Hematopoietic multipotent progenitor cell (in vitro differentiated cells): ENCODE measurements at regions not wholly inside any gene's neighbourhood (a gene's known extent, or its start where the extent isn't known, plus 50 kb on each side); places are given as distances from the start of the nearest gene placed in this dataset.

Experiments used
- DNase-seq, 3 donors: peaks; one replicate each; pipeline ENCODE4 v3.0.0-alpha.2; 2011 to 2015; ENCODE audit warnings: low read depth in 2 of 3, low spot score in 2 of 3

DNA sequence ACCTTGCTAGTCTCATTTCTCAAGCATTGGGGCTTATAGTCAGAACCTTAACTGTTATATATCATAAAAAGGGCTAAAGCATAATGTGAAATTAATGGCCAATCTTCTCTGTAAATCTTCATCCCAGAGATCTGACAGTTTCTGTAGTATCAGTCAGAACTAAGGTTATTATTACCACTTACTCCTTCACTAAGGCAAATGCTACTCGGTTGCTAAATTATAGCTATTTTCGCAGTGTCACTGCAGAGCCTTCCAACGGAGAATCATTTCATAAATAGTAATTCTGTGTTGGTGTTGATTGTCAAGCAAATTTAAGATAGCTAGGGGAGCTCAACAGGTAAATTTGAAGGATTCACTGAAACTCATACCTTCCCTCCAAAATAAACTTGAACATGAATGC, 258.0 kb downstream of the METTL4 start:
- no peak for DNase-seq

DNA sequence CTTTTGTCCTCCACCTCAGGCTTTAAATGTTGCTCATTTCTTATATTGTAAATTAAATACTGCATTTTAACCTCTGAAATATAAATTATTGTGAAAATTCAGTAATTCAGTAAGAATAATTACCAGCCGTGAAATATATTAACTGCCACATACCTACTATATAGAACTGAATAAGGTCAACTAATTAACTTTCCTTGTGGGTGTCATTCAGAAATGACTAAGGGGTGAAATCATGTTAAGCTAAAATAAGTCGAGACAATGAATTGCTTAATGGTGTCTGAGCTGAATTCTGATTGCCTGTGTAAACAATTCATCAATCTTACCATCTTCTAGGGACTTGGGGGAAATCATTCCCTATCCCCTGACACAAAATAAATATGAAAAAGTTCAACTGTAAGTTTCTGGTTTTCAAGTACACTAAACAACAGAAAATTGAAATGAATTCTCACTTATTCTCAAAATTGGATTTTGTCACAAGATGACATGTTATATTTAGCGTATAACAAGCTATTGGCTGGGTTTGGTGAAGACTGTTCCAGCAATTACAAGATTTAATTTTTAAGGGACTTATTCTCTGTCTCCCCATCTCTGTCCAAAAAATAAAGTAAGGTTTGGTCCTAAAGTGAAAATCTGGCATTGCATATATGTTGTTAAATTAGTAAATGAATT, 255.1 kb downstream of the METTL4 start:
- no peak for DNase-seq

DNA sequence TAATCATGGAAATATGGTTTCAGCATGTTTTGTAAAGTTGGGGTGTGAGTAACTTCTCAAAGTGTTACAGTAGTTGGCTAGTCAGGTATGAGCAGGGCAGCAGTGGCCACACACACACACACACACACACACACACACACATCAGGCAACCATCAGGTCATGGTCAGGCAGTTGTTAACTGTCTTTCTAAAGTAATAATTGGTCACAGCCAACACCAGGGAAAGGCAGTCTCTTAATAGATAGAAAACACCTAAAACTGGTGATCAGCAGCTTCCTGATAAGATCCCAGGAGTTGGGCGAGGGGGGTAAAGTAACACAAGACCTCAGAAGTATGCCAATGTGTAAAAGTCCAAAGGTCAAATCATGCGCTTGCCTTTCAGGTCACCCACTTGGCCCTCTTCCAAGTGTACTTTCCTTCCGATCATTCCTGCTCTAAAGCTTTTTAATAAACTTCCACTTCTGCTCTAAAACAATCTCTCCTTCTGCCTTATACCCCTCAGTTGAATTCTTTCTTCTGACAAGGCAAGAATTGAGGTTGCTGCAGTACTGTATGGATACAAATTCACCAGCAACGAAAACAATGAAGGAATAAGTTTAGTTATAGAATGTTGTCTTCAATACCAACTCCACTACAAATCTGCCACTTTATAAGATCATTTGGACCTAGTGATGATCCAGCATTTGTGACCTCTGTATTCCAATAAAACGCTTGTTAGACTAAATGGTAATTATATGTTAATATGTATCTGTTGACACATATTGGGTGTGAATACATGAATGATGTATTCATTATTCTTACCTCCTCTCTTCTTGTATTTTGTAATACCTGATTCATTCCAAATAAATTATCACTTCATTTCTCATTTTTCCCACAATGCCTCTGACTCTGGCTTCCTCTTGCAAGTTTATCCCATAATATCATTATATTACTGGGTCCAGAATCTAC, 254.3 kb downstream of the METTL4 start:
- no peak for DNase-seq

DNA sequence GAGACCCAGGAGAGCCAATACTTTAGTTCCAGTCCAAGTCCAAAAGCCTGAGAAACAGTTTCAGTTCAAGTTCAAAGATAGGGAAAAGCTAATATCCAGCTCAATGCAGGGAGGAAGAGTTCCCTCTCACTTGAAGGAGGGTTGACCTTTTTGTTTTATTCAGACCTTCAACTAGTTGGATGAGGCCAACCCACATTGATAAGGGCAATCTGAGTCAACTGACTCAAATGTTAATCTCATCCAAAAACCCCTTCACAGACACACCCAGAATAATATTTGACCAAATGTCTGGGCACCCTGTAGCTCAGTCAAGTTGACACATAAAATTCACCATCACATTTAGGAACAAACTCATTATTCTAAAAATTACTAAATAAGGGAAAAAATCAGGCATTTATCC, 246.8 kb downstream of the METTL4 start:
- DNase-seq: no peak

DNA sequence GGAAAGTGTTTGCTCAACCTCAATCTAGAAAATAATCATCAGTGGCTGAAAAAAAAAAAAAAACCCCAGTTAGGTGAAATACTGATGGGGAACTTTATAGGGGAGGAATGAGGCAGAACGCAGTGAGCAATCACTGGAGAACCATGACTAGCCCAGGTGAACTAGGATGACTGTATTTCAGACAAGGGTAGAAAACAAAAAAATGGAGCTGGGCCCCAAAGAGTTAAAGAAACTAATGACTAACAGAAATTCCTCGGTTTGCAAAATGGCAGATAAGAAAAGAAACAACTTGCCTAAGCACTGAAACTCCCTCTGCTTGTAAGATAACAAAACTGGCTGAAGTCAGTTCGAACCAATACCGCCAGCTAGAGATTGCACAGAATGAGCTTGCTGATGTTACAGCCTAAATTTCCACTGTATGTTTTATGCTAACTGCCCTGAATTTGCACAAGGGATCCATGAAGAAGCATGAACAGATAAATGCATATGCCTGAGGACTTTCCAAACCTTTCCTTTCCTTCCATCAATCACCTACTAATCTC, 245.9 kb downstream of the METTL4 start:
- no peak for DNase-seq

DNA sequence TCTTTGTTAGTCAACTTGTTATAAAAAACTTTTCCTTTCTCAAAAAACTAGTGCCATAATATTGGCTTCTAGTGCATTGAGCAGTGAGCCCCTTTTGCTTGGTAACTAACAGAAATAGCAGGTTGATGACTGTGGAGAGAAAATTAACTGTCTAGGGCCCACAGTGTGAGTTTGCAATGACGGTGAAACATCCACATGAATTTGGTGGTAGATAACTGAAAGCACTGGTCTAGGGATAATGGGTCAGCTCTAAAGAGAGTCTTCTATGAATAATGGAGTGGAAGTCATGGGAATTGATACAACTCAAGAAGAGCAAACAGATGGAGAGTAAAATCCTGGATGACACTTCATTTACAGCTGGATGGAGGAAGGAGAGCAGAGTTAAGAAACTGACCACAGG, 245.4 kb downstream of the METTL4 start:
- DNase-seq: no peak

DNA sequence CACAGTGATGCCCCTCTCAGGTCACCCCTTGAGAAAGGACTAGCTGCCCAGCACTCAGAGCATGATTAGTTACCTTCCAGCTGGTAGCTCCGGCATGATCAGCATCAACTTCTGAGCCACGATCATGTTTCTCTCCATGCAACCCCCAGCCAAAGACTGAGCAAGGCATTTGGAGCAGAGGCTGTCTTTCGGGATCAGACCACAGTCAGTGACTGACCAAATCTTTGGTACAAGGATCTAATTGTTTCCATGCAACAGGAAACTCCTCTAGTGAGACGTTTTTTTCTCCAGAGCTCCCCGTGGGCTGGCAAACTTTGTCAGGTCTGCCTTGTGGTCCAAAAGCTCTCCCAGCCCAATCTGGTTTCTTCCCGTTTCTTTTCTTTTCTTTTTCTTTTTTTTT, 244.3 kb downstream of the METTL4 start:
- DNase-seq: no peak

DNA sequence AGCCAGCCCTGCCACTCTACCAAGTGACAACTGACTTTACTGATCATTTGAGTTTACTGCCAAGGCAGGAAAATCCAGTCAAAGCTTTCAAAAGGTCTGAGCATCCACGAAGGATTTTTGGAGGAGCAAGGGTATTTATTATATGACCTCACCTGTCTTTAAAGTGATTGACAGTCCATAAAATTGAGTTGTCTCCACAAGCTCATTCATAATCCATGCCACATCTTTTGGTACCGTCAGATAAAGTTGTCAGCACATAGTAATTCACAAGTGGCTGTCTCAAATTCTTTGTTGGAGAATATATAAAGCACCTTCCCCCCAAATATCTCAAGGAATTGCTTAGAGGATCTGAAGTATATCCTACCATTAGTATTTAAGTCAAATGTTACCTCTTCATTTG, 240.5 kb downstream of the METTL4 start:
- DNase-seq: no peak

DNA sequence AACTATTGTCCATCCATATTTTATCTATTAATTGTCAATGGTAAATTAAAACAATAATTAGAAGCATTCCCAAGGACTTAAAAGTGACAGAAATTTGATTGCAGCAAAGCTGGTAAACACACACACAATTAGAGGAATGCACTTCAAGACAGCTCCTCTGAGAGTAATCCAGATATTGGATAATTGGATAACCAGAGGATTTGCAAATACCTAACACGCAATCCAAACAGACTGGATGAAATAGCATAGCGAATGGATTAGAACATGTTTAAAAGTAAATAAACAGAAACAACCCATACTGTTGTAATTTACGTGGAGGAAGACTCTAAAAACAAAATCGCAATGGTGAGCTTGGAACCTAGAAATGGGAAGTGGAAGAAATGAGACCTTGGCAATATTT, 239.8 kb downstream of the METTL4 start:
- no peak for DNase-seq

DNA sequence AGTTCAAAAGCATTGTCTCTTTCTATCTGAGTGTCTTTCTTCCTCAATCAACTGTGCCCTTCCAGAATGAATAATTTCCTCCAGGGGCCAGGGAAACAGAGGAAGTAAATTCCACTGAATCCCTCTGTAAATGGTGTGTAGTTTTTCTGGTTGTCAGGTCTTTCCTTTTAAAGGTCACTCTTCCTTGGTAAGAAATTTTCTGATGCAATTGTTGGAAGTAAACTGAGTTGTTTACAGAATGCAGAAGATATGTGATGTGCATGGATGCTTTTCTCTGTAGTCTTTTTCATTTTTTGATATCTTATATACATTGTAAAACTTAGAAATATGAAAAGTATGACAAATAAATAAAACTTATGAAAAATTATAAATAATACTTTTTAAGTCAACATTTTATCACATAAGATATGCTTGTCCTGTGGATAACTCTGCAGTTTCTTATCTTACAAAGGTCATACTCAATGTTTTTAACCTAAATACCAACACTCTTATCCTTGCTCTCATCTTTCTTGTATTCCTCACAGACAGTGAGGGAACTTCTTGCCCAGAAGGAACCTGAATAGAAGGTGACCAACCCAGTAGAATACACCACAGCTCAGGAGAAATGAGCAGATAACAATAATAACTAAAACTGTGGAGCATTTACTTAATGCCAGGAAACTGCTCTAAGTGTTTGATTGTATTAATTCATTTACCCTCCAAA, 234.5 kb downstream of the METTL4 start:
- DNase-seq: no peak

DNA sequence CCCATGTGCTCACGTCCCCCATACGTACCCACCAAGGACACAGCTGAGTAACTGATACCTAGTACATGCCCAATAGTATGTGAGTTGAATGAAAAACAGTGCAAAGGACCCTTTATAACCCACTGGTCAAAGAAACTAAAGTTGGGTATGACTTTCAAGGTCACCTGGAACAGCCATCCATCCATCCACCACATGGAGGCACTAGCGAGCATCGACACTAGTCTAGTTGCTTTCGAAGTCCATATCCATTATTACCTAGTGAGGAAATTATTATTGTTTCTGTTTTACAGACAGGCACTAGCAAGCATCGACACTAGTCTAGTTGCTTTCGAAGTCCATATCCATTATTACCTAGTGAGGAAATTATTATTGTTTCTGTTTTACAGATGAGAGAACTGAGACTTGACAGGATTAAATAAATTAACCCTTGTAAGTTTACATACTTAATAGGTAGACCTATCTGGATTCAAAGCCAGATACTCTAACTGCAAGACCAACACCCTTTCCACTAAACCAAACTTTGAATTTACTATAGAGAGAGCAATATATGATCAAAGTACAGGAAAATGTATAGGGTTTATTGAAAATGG, 233.7 kb downstream of the METTL4 start:
- peak; percentile 3 to 34 (median 5) for DNase-seq

DNA sequence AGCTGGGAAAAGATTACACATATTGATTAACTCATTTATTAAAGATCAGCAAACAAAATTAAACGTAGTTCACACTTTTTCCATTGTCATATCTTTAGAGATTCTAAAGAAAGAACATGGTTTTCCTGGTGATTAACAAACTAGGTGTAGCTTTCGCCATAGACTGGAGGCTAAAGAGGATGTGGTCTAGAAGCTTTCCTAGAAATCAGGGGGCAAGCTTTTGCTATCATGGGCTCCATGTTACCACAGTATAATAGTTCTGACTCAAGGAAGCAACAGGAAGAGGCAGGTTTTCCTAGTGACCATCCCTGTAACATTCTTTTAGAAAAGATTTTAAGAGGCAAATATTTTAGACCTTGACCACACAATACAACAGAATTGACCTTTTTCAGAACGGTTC, 232.7 kb downstream of the METTL4 start:
- DNase-seq: no peak

DNA sequence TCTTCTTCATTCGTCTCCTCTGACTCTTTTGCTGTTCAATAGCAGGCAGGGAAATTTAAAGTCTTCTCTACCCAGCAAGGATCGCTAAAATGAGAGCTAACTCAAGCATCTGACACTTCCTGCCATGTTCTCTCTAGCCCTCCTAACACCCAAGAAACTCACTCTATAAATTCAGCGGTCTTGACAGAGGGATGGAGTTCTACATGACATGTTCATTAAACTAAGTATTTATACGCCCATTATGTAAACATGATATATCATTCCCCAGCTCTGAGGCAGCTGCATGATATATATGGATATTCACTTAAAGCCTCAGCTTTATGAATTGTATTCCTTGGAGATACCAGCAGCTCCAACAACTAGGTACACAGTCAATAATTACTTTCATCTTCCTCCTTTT, 231.0 kb downstream of the METTL4 start:
- no peak for DNase-seq

DNA sequence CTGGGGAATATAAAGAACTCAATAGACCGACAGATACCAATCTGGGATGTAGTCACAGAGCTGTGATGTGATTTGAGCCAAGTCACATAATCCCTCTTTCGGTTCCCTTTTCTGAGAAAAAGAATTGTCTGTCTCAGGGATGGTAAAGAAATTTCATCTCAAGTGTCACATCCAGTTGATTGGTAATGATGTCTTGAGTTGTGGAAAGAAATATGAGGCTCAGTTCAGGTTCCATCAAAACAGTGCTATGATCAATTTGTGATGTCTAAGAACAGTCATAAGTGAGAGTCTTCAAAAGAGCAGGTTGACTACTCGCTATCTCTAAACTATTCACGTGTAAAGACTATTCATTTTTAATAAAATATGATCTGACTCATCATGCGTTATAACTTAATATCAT, 223.3 kb downstream of the METTL4 start:
- DNase-seq: no peak

DNA sequence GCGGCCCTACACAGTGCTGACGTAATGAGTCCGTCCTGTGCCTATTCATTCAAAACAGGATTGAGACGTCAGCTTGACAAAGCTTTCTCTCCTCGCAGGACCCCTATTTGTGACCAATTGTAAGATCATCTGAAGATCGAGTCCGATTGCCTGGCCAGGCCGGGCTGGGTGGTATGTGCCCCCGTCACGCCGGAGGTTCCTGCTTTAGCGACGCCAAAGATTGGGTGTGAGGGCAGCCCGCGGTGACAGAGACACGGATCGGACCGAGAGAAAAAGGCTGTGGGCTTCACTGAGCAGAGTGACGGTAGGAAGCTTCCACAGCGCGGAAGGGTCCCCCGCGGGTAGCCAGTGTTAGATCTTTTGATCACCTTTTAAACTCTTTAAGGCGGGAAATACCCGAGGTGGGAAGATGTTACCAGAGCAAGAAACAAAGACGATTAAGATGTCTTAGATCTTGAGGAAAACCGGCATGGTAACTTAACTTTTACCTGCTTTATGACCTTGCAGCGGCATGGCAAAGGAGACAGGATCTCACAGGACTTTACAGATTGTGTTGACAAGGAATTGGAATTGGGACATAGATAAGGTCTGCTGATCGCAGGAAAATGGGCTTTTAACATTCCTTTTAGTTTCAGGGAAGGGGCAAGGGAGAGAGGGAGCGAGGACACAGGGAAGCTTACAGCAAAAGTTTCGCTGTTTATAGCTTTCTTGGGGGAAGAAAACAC, 220.0 kb downstream of the METTL4 start:
- no peak for DNase-seq

DNA sequence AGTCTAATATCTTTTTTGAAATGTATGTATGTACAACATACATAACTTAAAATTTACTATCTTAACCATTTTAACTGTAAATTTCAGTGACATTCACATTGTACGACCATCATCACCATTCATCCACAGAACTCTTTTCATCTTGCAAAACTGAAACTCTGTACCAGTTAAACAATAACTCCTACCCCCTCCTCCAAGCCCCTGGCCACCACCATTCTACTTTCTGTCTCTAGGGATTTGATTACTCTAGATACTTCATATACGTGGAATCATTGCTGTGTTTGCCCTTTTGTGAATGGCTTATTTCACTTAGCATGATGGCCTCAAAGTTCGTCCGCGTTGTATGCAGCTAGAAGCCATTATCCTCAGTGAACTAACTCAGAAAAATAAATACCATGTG, 217.0 kb downstream of the METTL4 start:
- DNase-seq: no peak

DNA sequence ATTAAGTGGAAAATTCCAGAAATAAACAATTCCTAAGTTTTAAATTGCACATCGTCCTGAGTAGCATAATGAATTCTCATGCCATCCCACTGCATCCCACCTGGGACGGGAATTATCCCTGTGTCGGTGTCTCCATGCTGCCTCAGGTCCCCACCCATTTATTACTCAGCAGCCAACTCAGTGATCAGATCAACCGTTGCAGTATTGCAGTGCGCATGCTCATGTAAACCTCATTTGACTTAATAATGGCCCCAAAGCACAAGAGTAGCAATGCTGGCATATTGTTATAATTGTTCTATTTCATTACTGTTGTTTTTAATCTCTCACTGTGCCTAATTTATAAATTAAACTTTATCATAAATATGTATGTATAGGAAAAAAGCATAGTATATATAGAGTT, 214.4 kb downstream of the METTL4 start:
- no peak for DNase-seq

DNA sequence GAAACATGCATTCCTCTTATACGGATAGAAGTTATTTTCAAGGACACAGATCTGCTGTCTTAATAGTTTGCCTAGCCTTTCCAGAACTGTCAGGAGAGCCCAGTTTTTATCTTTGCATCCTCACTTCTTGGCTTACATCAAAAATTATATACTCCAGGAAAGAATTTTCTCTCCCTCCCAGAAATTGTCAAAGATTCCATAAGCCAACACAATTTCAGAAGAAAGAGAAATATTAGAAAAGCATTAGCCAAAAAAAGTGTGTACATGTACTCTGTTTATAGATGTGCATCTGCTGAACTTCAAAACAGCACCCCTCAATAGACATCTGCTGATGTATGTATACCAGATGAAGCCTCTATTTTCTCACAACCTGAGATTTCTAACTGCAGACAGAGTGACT, 210.4 kb downstream of the METTL4 start:
- DNase-seq: no peak

DNA sequence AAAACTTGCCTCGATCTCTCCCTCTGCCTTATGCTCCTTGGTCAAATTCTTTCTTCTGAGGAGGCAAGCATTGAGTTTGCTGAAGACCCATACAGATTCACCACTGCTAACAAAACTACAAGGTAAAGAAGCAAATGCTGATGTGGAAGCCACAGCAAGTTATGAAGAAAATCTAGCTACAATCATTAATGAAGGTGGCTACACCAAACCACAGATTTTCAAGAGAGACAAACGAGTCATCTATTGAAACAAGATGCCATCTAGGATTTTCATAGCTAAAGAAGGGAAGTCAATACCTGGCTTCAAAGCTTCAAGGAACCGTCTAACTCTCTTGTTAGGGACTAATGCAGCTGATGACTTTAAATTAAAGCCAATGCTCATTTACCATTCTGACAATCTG, 203.2 kb downstream of the METTL4 start:
- no peak for DNase-seq

DNA sequence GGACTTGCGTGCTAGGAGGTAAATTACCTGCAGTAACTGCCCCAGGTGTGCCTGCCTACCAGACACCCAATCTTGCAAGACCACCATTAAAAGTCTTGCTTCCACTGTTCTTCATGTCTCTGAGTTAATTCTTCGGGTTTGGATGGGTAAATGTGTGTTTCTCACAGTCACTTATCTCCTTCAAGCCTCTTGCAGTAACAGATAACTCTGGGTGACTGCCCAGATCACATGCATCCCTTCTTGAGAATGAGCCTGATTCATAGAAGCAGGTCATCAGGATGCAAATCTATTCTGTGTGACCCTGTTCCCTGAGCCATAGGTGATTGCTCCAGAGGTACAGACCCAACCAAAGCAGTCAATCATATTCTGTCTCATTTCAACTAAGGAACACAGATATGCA, 194.6 kb downstream of the METTL4 start:
- DNase-seq: no peak
